HepG2 (cell line): ENCODE measurements at regions not wholly inside any gene's neighbourhood (a gene's known extent, or its start where the extent isn't known, plus 50 kb on each side); places are given as distances from the start of the nearest gene placed in this dataset.

Experiments used
- ATAC-seq: fragments of 200-7000 bp; cut with Tn5 transposase; 3 replicates; pipeline ENCODE4 v1.9.1; 2020; ENCODE audit warnings: mild to moderate bottlenecking, moderate library complexity
- BruUV-seq: library from RNA; stranded (reverse); fragments of 400-500 nt; replicated peaks from 2 replicates; lab custom pipeline; 2021; lab: Mats Ljungman, UMichigan
- CTCF ChIA-PET: fragments of 300-600 bp; formaldehyde crosslinking; extraction: SDS; loops from one replicate; lab custom pipeline; 2021; ENCODE audit warnings: low total read pairs, inconsistent platforms, low intra/inter-chr PET ratio; lab: Yijun Ruan, JAX
- POLR2A ChIA-PET: fragments of 350-600 bp; sonication (Branson Sonifier 250); formaldehyde crosslinking; loops from one replicate; lab custom pipeline; 2020; ENCODE audit warnings: antibody characterized with exemption, inconsistent platforms; lab: Yijun Ruan, JAX
- DNase-seq: peaks from one replicate; pipeline ENCODE4 v3.0.0-alpha.2; 2015; ENCODE audit warnings: low spot score
- FAIRE-seq: peaks from 3 replicates; lab custom pipeline; 2011; peaks lifted over from hg19 to GRCh38; lab: Jason Lieb, UNC
- H2AFZ ChIP-seq: one replicate; pipeline ENCODE4 v1.6.1; 2011; ENCODE audit warnings: low read length, inconsistent platforms
- H3K27ac ChIP-seq: fragments of 300-600 bp; 3 replicates; pipeline ENCODE4 v1.8.0; 2011; ENCODE audit warnings: mixed run types, mild to moderate bottlenecking, mixed read lengths, low read length, inconsistent platforms; ENCODE audit not compliant: insufficient read depth; ENCODE audit errors: extremely low read length
- H3K27me3 ChIP-seq, 2 experiments: fragments of 200-600 bp in 1 of 2; 2 replicates in 1 of 2; 3 replicates in 1 of 2; pipeline versions ENCODE4 v1.6.0 to v1.8.0; 2011; ENCODE audit warnings: low read length in 2 of 2, mild to moderate bottlenecking in 2 of 2, moderate library complexity in 2 of 2, inconsistent platforms in 1 of 2; ENCODE audit not compliant: insufficient read depth in 2 of 2, control insufficient read depth in 1 of 2
- H3K36me3 ChIP-seq, 2 experiments: fragments of 200-600 bp in 1 of 2; replicated peaks in 1 of 2; 2 replicates in 1 of 2; 3 replicates in 1 of 2; pipeline versions ENCODE4 v1.5.1 to v1.8.0; 2011; ENCODE audit warnings: low read length in 2 of 2, inconsistent platforms in 1 of 2; ENCODE audit not compliant: insufficient read depth in 2 of 2, control insufficient read depth in 1 of 2
- H3K4me1 ChIP-seq: 2 replicates; pipeline ENCODE4 v1.5.1; 2012; ENCODE audit warnings: low read length, inconsistent platforms; ENCODE audit not compliant: insufficient read depth
- H3K4me2 ChIP-seq: 2 replicates; pipeline ENCODE4 v1.6.0; 2011; ENCODE audit warnings: low read depth, low read length, inconsistent platforms
- H3K4me3 ChIP-seq, 3 experiments: fragments of 200-600 bp in 1 of 3; sonication (generic), shearing (Covaris generic) in 1 of 3; replicated peaks in 1 of 3; 2 replicates each; pipeline ENCODE4 v1.5.1; 2011 to 2016; ENCODE audit warnings: low read length in 3 of 3, inconsistent platforms in 2 of 3, low read depth in 2 of 3, mild to moderate bottlenecking in 2 of 3, control low read depth in 1 of 3, mixed read lengths in 1 of 3; ENCODE audit not compliant: insufficient read depth in 1 of 3
- H3K79me2 ChIP-seq: one replicate; pipeline ENCODE4 v1.6.1; 2011; ENCODE audit warnings: low read length, inconsistent platforms; ENCODE audit not compliant: insufficient read depth
- H3K9ac ChIP-seq: 2 replicates; pipeline ENCODE4 v1.6.0; 2011; ENCODE audit warnings: mild to moderate bottlenecking, low read depth, low read length, inconsistent platforms; ENCODE audit not compliant: insufficient read depth
- H3K9me3 ChIP-seq: 2 replicates; pipeline ENCODE4 v1.5.1; 2012; ENCODE audit warnings: mild to moderate bottlenecking, low read length
- H4K20me1 ChIP-seq: 2 replicates; pipeline ENCODE4 v1.6.0; 2011; ENCODE audit warnings: inconsistent platforms, mild to moderate bottlenecking, low read length, moderate library complexity; ENCODE audit not compliant: insufficient read depth
- ARID3A ChIP-seq: IDR thresholded peaks from 2 replicates; pipeline ENCODE4 v1.6.1; 2012; ENCODE audit warnings: low read depth, low read length, improper control_type of control experiment
- ARNT ChIP-seq: fragments of 450-650 bp; IDR thresholded peaks from 2 replicates; pipeline ENCODE4 v1.6.1; 2017
- BHLHE40 ChIP-seq: IDR thresholded peaks from 2 replicates; pipeline ENCODE4 v1.6.1; 2011; ENCODE audit warnings: low read length, improper control_type of control experiment
- DRAP1 ChIP-seq: IDR thresholded peaks from 2 replicates; pipeline ENCODE4 v1.6.1; 2016; ENCODE audit warnings: missing genetic modification reagents, missing compliant biosample characterization
- HNRNPL ChIP-seq: fragments of 200-400 bp; formaldehyde crosslinking; IDR thresholded peaks from 2 replicates; pipeline ENCODE4 v1.6.1; 2017; ENCODE audit warnings: mild to moderate bottlenecking, low read depth, low read length
- THAP9 ChIP-seq: sonication (generic); formaldehyde crosslinking; IDR thresholded peaks from 2 replicates; pipeline ENCODE4; 2020; ENCODE audit warnings: missing genetic modification reagents, mild to moderate bottlenecking, borderline replicate concordance
- ZBED4 ChIP-seq: sonication (generic); formaldehyde crosslinking; IDR thresholded peaks from 2 replicates; pipeline ENCODE4 v1.4.0; 2020; ENCODE audit warnings: missing genetic modification reagents, borderline replicate concordance
- ZFP1 ChIP-seq: IDR thresholded peaks from 2 replicates; pipeline ENCODE4 v1.6.1; 2016
- ZFP36L2 ChIP-seq: sonication (generic); formaldehyde crosslinking; IDR thresholded peaks from 2 replicates; pipeline ENCODE4 v1.4.0; 2020; ENCODE audit warnings: missing genetic modification reagents
- ZNF441 ChIP-seq: sonication (generic); formaldehyde crosslinking; IDR thresholded peaks from 2 replicates; pipeline ENCODE4 v1.7.0; 2021; ENCODE audit warnings: missing genetic modification reagents, borderline replicate concordance
- ZNF629 ChIP-seq: sonication (generic); formaldehyde crosslinking; conservative IDR thresholded peaks from 2 replicates; pipeline ENCODE4 v1.5.0; 2020; ENCODE audit warnings: missing genetic modification reagents
- ZNF672 ChIP-seq: sonication (generic); formaldehyde crosslinking; IDR thresholded peaks from 2 replicates; pipeline ENCODE4 v1.8.1; 2022; ENCODE audit warnings: missing genetic modification reagents
- ZNF691 ChIP-seq: sonication (generic); formaldehyde crosslinking; IDR thresholded peaks from 2 replicates; pipeline ENCODE4 v1.4.0; 2020; ENCODE audit warnings: missing genetic modification reagents, low read depth, mild to moderate bottlenecking, borderline replicate concordance
- ZNF772 ChIP-seq: sonication (generic); formaldehyde crosslinking; IDR thresholded peaks from 2 replicates; pipeline ENCODE4 v1.5.0; 2020; ENCODE audit warnings: mild to moderate bottlenecking, missing genetic modification reagents
- WGBS: methylation state at CpG from one replicate; pipeline ENCODE4 v1.1.6; 2017; ENCODE audit warnings: low lambda C conversion rate; 5-methylcytosine and 5-hydroxymethylcytosine counted together
- in situ Hi-C: cut with HindIII; loops from 2 replicates; pipeline ENCODE4 v1.10.0; 2017; ENCODE audit warnings: low pct_unique_long_range_greater_than_20kb; ENCODE audit not compliant: extremely low pct_ligation_motif_present
- intact Hi-C: fragments of 100-400 bp; cut with micrococcal nuclease; formaldehyde crosslinking; loops from one replicate; pipeline ENCODE4 v1.10.0; 2022; ENCODE audit not compliant: unreplicated experiment

GRCh38 chr5:6995115-6995514 is 281.9 kb downstream of the TENT4A start:
- no peaks in the 10 kb centered on the region for H4K20me1 ChIP-seq
- in situ Hi-C loops (no loop called here), intact Hi-C loops (no loop called here)
- H3K9ac ChIP-seq = no peak overlapping the region
- no peaks in the 10 kb centered on the region for H3K4me1 ChIP-seq
- POLR2A ChIA-PET = no interaction called here
- no peak for ATAC-seq
- no peaks in the 10 kb centered on the region for H3K27me3 ChIP-seq
- H3K4me2 ChIP-seq = no peak overlapping the region
- H3K36me3 ChIP-seq = no peaks in the 10 kb centered on the region
- CTCF ChIA-PET = no interaction called here
- H3K27ac ChIP-seq = no peak overlapping the region
- H3K79me2 ChIP-seq = no peaks in the 10 kb centered on the region
- TF ChIP-seq ZNF672 (CRISPR knock-in tag) (no peak), DRAP1 (CRISPR knock-in tag) (no peak), ZNF772 (no peak), ZBED4 (CRISPR knock-in tag) (no peak), ZNF441 (no peak), ARNT (no peak), ZFP36L2 (CRISPR knock-in tag) (no peak), BHLHE40 (no peak), THAP9 (CRISPR knock-in tag) (no peak), ZNF629 (CRISPR knock-in tag) (no peak), ARID3A (no peak), ZNF691 (CRISPR knock-in tag) (no peak), ZFP1 (CRISPR knock-in tag) (no peak), HNRNPL (no peak)
- 4% methylated on average over 2 of the region's 2 CpGs for WGBS
- H3K4me3 ChIP-seq = no peak overlapping the region
- H2AFZ ChIP-seq = no peak overlapping the region
- FAIRE-seq = no peak
- DNase-seq = no peak
- H3K9me3 ChIP-seq = 0 out of 2 replicates have a peak, but pooled peaks cover 5% of the 10 kb centered on the region
- BruUV-seq = no TSS peak
